Activated CD8-positive, alpha-beta memory T cell treated with anti-CD3 and anti-CD28 coated beads for 24 hours (primary cell): ENCODE measurements at regions not wholly inside any gene's neighbourhood (a gene's known extent, or its start where the extent isn't known, plus 50 kb on each side); places are given as distances from the start of the nearest gene placed in this dataset.

Experiments
- DNase-seq: peaks from one replicate; pipeline ENCODE4 v3.0.0-alpha.2; 2020

GRCh38 chr16:35298460-35299243, 1839.2 kb downstream of the TP53TG3F start:
- no peak for DNase-seq

GRCh38 chr16:35302859-35303258, 1843.4 kb downstream of the TP53TG3F start:
- DNase-seq, result no peak

- DNase-seq, result no peak
Observed at GRCh38 chr16:35305476-35305875, 1846.1 kb downstream of the TP53TG3F start.

GRCh38 chr16:35306915-35307314, 1847.5 kb downstream of the TP53TG3F start:
- no peak for DNase-seq

- DNase-seq, result no peak
Observed at GRCh38 chr16:35308674-35309073, 1849.3 kb downstream of the TP53TG3F start.

- no peak for DNase-seq
Observed at GRCh38 chr16:35310999-35311398, 1851.6 kb downstream of the TP53TG3F start.

- no peak for DNase-seq
Observed at GRCh38 chr16:35311475-35311874, 1852.1 kb downstream of the TP53TG3F start.

GRCh38 chr16:35314298-35314697, 1854.9 kb downstream of the TP53TG3F start:
- no peak for DNase-seq

- DNase-seq, result no peak
Observed at GRCh38 chr16:35319536-35320192, 1860.3 kb downstream of the TP53TG3F start.

- DNase-seq, result no peak
Observed at GRCh38 chr16:35325936-35326335, 1866.5 kb downstream of the TP53TG3F start.

- no peak for DNase-seq
Observed at GRCh38 chr16:35339337-35339736, 1879.9 kb downstream of the TP53TG3F start.

GRCh38 chr16:35342012-35342411, 1882.6 kb downstream of the TP53TG3F start:
- no peak for DNase-seq

GRCh38 chr16:35344012-35344762, 1884.8 kb downstream of the TP53TG3F start:
- no peak for DNase-seq

- DNase-seq, result no peak
Observed at GRCh38 chr16:35352431-35352830, 1893.0 kb downstream of the TP53TG3F start.

- DNase-seq, result no peak
Observed at GRCh38 chr16:35363510-35363909, 1904.1 kb downstream of the TP53TG3F start.

GRCh38 chr16:35364263-35364662, 1904.9 kb downstream of the TP53TG3F start:
- DNase-seq, result no peak

GRCh38 chr16:35365675-35366074, 1906.3 kb downstream of the TP53TG3F start:
- DNase-seq, result no peak

- no peak for DNase-seq
Observed at GRCh38 chr16:35370617-35371016, 1911.2 kb downstream of the TP53TG3F start.

- no peak for DNase-seq
Observed at GRCh38 chr16:35377142-35377541, 1917.7 kb downstream of the TP53TG3F start.

- DNase-seq, result no peak
Observed at GRCh38 chr16:35386619-35387018, 1927.2 kb downstream of the TP53TG3F start.

- no peak for DNase-seq
Observed at GRCh38 chr16:35391328-35391727, 1931.9 kb downstream of the TP53TG3F start.

GRCh38 chr16:35398180-35398579, 1938.8 kb downstream of the TP53TG3F start:
- no peak for DNase-seq

GRCh38 chr16:35399133-35399532, 1939.7 kb downstream of the TP53TG3F start:
- DNase-seq, result no peak

- no peak for DNase-seq
Observed at GRCh38 chr16:35404273-35404672, 1944.9 kb downstream of the TP53TG3F start.
